ENCODE measurements at regions not wholly inside any gene's neighbourhood (a gene's known extent, or its start where the extent isn't known, plus 50 kb on each side); places are given as distances from the start of the nearest gene placed in this dataset.

- Histone ChIP-seq H3K36me3 (no peaks in the 10 kb centered on the region), H3K9me3 (no peaks in the 10 kb centered on the region), H3K27me3 (no peaks in the 10 kb centered on the region), H3K4me3 (no peak overlapping the region), H3K4me1 (no peaks in the 10 kb centered on the region), H3K27ac (no peak overlapping the region)
- ATAC-seq (ENCODE audit: low FRiP score in 2 of 2) (no peak), DNase-seq (no peak)
- TF ChIP-seq EP300 (IDR thresholded peaks at IDR 0.05) (no peak), CTCF (IDR thresholded peaks at IDR 0.05) (no peak), POLR2A (IDR thresholded peaks at IDR 0.05) (no peak), POLR2AphosphoS5 (IDR thresholded peaks at IDR 0.05) (no peak)
- 49 to 63% methylated on average over 3 of the region's 3 CpGs for WGBS, 2 donors
Measured at GRCh38 chrX:121456315-121456714, 408.9 kb downstream of the GLUD2 start.

- H3K36me3 ChIP-seq: no peaks in the 10 kb centered on the region
- no peaks in the 10 kb centered on the region for H3K27me3 ChIP-seq
- no peak overlapping the region for H3K4me3 ChIP-seq
- DNase-seq (no peak), ATAC-seq (ENCODE audit: low FRiP score in 2 of 2) (no peak)
- H3K9me3 ChIP-seq: no peaks in the 10 kb centered on the region
- WGBS, 2 donors: 38 to 65% methylated on average over 1 of the region's 1 CpG
- no peaks in the 10 kb centered on the region for H3K4me1 ChIP-seq
- no peak for TF ChIP-seq CTCF (IDR thresholded peaks at IDR 0.05)
- no peak for TF ChIP-seq POLR2A (IDR thresholded peaks at IDR 0.05)
- TF ChIP-seq POLR2AphosphoS5 (IDR thresholded peaks at IDR 0.05): no peak
- TF ChIP-seq EP300 (IDR thresholded peaks at IDR 0.05): no peak
- no peak overlapping the region for H3K27ac ChIP-seq
Measured at GRCh38 chrX:121457096-121457495, 409.7 kb downstream of the GLUD2 start.

DNA sequence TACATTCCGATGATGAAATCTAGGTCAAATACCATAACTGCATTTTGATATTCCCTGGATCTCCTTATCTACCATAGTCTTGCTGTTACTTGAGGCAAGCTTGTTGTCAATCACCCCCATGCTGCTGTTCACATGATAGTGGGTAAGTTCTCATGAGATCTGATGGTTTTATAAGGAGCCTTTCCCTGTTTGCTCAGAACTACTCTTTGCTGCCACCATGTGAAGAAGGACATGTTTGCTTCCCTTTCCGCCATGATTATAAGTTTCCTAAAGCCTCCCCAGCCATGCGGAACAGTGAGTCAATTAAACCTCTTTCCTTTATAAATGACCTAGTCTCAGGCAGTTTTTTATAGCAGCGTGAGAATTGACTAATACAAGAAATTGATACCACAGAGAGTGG is 432.0 kb downstream of the GLUD2 start:
- no peak for ATAC-seq (ENCODE audit: low FRiP score in 2 of 2)
- no peak for DNase-seq
- H3K4me1 ChIP-seq: no peaks in the 10 kb centered on the region
- H3K9me3 ChIP-seq: no peaks in the 10 kb centered on the region
- H3K27ac ChIP-seq: no peak overlapping the region
- H3K4me3 ChIP-seq: no peak overlapping the region
- 60 to 95% methylated on average over 4 of the region's 4 CpGs for WGBS, 2 donors
- H3K27me3 ChIP-seq: no peaks in the 10 kb centered on the region
- no peak for TF ChIP-seq EP300 (IDR thresholded peaks at IDR 0.05)
- no peak for TF ChIP-seq POLR2A (IDR thresholded peaks at IDR 0.05)
- no peak for TF ChIP-seq POLR2AphosphoS5 (IDR thresholded peaks at IDR 0.05)
- no peak for TF ChIP-seq CTCF (IDR thresholded peaks at IDR 0.05)
- no peaks in the 10 kb centered on the region for H3K36me3 ChIP-seq

- no peak overlapping the region for H3K4me3 ChIP-seq
- TF ChIP-seq CTCF (IDR thresholded peaks at IDR 0.05) (no peak), POLR2A (IDR thresholded peaks at IDR 0.05) (no peak), EP300 (IDR thresholded peaks at IDR 0.05) (no peak), POLR2AphosphoS5 (IDR thresholded peaks at IDR 0.05) (no peak)
- H3K4me1 ChIP-seq: no peaks in the 10 kb centered on the region
- no peaks in the 10 kb centered on the region for H3K9me3 ChIP-seq
- no peaks in the 10 kb centered on the region for H3K27me3 ChIP-seq
- ATAC-seq (ENCODE audit: low FRiP score in 2 of 2): no peak
- WGBS, 2 donors: 3 to 14% methylated on average over 1 of the region's 1 CpG
- no peaks in the 10 kb centered on the region for H3K36me3 ChIP-seq
- H3K27ac ChIP-seq: no peak overlapping the region
- DNase-seq: no peak
Measured at GRCh38 chrX:121496966-121497365, 449.6 kb downstream of the GLUD2 start.

GRCh38 chrX:121504153-121504552 is 456.7 kb downstream of the GLUD2 start:
- Histone ChIP-seq H3K27ac (no peak overlapping the region), H3K36me3 (no peaks in the 10 kb centered on the region), H3K27me3 (no peaks in the 10 kb centered on the region), H3K4me1 (no peaks in the 10 kb centered on the region), H3K9me3 (no peaks in the 10 kb centered on the region), H3K4me3 (no peak overlapping the region)
- DNase-seq (no peak), ATAC-seq (ENCODE audit: low FRiP score in 2 of 2) (no peak)
- TF ChIP-seq CTCF (IDR thresholded peaks at IDR 0.05) (no peak), POLR2A (IDR thresholded peaks at IDR 0.05) (no peak), EP300 (IDR thresholded peaks at IDR 0.05) (no peak)
- 69 to 73% methylated on average over 6 of the region's 6 CpGs for WGBS, 2 donors
